Astrocyte (in vitro differentiated cells and primary cell): ENCODE measurements at regions not wholly inside any gene's neighbourhood (a gene's known extent, or its start where the extent isn't known, plus 50 kb on each side); places are given as distances from the start of the nearest gene placed in this dataset.

Source experiments
- DNase-seq: peaks from one replicate; pipeline ENCODE4 v3.0.0-alpha.2; 2010; ENCODE audit warnings: low read depth
- FAIRE-seq: peaks from 2 replicates; lab custom pipeline; 2011; peaks lifted over from hg19 to GRCh38; lab: Jason Lieb, UNC
- H2AFZ ChIP-seq: 2 replicates; pipeline ENCODE4 v1.6.0; 2012; ENCODE audit warnings: low read depth, low read length, inconsistent platforms
- H3K27ac ChIP-seq: 2 replicates; pipeline ENCODE4 v1.5.1; 2011; ENCODE audit warnings: low read depth, low read length, inconsistent platforms
- H3K27me3 ChIP-seq: 2 replicates; pipeline ENCODE4 v1.6.0; 2011; ENCODE audit warnings: low read length, inconsistent platforms; ENCODE audit not compliant: insufficient read depth
- H3K36me3 ChIP-seq: 2 replicates; pipeline ENCODE4 v1.5.1; 2011; ENCODE audit warnings: low read length, inconsistent platforms; ENCODE audit not compliant: insufficient read depth
- H3K4me1 ChIP-seq: 2 replicates; pipeline ENCODE4 v1.5.1; 2011; ENCODE audit warnings: low read length, inconsistent platforms; ENCODE audit not compliant: insufficient read depth
- H3K4me2 ChIP-seq: 2 replicates; pipeline ENCODE4 v1.6.0; 2012; ENCODE audit warnings: low read length, inconsistent platforms
- H3K4me3 ChIP-seq: 2 replicates; pipeline ENCODE4 v1.5.1; 2011; ENCODE audit warnings: low read depth, mild to moderate bottlenecking, low read length, inconsistent platforms; ENCODE audit not compliant: insufficient read depth
- H3K79me2 ChIP-seq: 2 replicates; pipeline ENCODE4 v1.6.0; 2012; ENCODE audit warnings: mild to moderate bottlenecking, low read length, inconsistent platforms; ENCODE audit not compliant: insufficient read depth
- H3K9ac ChIP-seq: 2 replicates; pipeline ENCODE4 v1.6.0; 2012; ENCODE audit warnings: mild to moderate bottlenecking, low read length, inconsistent platforms
- H3K9me3 ChIP-seq: 2 replicates; pipeline ENCODE4 v1.5.1; 2012; ENCODE audit warnings: low read depth, mild to moderate bottlenecking, low read length, inconsistent platforms; ENCODE audit not compliant: insufficient read depth
- H4K20me1 ChIP-seq: 2 replicates; pipeline ENCODE4 v1.6.0; 2012; ENCODE audit warnings: low read length, inconsistent platforms; ENCODE audit not compliant: insufficient read depth
- H3K27ac Mint-ChIP-seq: one replicate; pipeline ENCODE4 v1.8.0; 2021; ENCODE audit warnings: mild to moderate bottlenecking, mixed read lengths; ENCODE audit not compliant: unreplicated experiment
- H3K27me3 Mint-ChIP-seq: one replicate; pipeline ENCODE4 v1.8.0; 2021; ENCODE audit warnings: low read depth, mixed read lengths; ENCODE audit not compliant: unreplicated experiment
- H3K36me3 Mint-ChIP-seq: one replicate; pipeline ENCODE4 v1.8.0; 2021; ENCODE audit warnings: low read depth, mixed read lengths; ENCODE audit not compliant: unreplicated experiment
- H3K4me1 Mint-ChIP-seq: one replicate; pipeline ENCODE4 v1.8.0; 2021; ENCODE audit warnings: low read depth, mixed read lengths; ENCODE audit not compliant: unreplicated experiment
- H3K4me3 Mint-ChIP-seq: one replicate; pipeline ENCODE4 v1.8.0; 2021; ENCODE audit warnings: mild to moderate bottlenecking, moderate library complexity, mixed read lengths; ENCODE audit not compliant: unreplicated experiment
- H3K9me3 Mint-ChIP-seq: one replicate; pipeline ENCODE4 v1.8.0; 2021; ENCODE audit warnings: mild to moderate bottlenecking, mixed read lengths; ENCODE audit not compliant: unreplicated experiment
- CTCF ChIP-seq: IDR thresholded peaks from 2 replicates; pipeline ENCODE4 v1.5.1; 2011; ENCODE audit warnings: low read depth, mild to moderate bottlenecking, inconsistent platforms, low read length, moderate library complexity; ENCODE audit not compliant: insufficient read depth
- EZH2 ChIP-seq: IDR thresholded peaks from 2 replicates; pipeline ENCODE4 v1.6.1; 2012; ENCODE audit warnings: mild to moderate bottlenecking, low read length, inconsistent platforms; ENCODE audit not compliant: insufficient read depth

- no peaks in the 10 kb centered on the region for H3K4me1 Mint-ChIP-seq
- H3K36me3 Mint-ChIP-seq, result no peaks in the 10 kb centered on the region
- H3K4me3 ChIP-seq, result no peak overlapping the region
- FAIRE-seq, result no peak
- no peaks in the 10 kb centered on the region for H4K20me1 ChIP-seq
- no peak overlapping the region for H3K27ac ChIP-seq
- DNase-seq, result no peak
- H3K79me2 ChIP-seq, result no peaks in the 10 kb centered on the region
- no peak overlapping the region for H3K27ac Mint-ChIP-seq
- H3K4me3 Mint-ChIP-seq, result no peak overlapping the region
- no peaks in the 10 kb centered on the region for H3K9me3 Mint-ChIP-seq
- no peak overlapping the region for H2AFZ ChIP-seq
- no peaks in the 10 kb centered on the region for H3K27me3 Mint-ChIP-seq
- no peak overlapping the region for H3K4me2 ChIP-seq
- no peaks in the 10 kb centered on the region for H3K9me3 ChIP-seq
- H3K4me1 ChIP-seq, result no peaks in the 10 kb centered on the region
- no peak overlapping the region for H3K9ac ChIP-seq
- H3K27me3 ChIP-seq, result no peaks in the 10 kb centered on the region
- TF ChIP-seq CTCF (no peak), EZH2 (no peak)
- no peaks in the 10 kb centered on the region for H3K36me3 ChIP-seq
Measured at GRCh38 chr9:25613709-25614108, 64.5 kb downstream of the TUSC1 start.

- no peaks in the 10 kb centered on the region for H3K9me3 ChIP-seq
- H3K27ac Mint-ChIP-seq, result no peak overlapping the region
- no peak for DNase-seq
- H3K4me3 Mint-ChIP-seq, result no peak overlapping the region
- no peak for FAIRE-seq
- no peak for TF ChIP-seq EZH2
- no peak for TF ChIP-seq CTCF
- no peaks in the 10 kb centered on the region for H3K36me3 Mint-ChIP-seq
- no peaks in the 10 kb centered on the region for H3K79me2 ChIP-seq
- no peaks in the 10 kb centered on the region for H3K36me3 ChIP-seq
- H3K27me3 Mint-ChIP-seq, result no peaks in the 10 kb centered on the region
- no peaks in the 10 kb centered on the region for H3K4me1 ChIP-seq
- no peaks in the 10 kb centered on the region for H4K20me1 ChIP-seq
- H3K4me3 ChIP-seq, result no peak overlapping the region
- H3K27ac ChIP-seq, result no peak overlapping the region
- H3K4me1 Mint-ChIP-seq, result no peaks in the 10 kb centered on the region
- H2AFZ ChIP-seq, result no peak overlapping the region
- H3K9me3 Mint-ChIP-seq, result no peaks in the 10 kb centered on the region
- H3K4me2 ChIP-seq, result no peak overlapping the region
- no peaks in the 10 kb centered on the region for H3K27me3 ChIP-seq
- no peak overlapping the region for H3K9ac ChIP-seq
Measured at GRCh38 chr9:25603106-25603505, 75.1 kb downstream of the TUSC1 start.

GRCh38 chr9:25602400-25603044 lies 75.7 kb downstream of the TUSC1 start:
- no peaks in the 10 kb centered on the region for H3K36me3 Mint-ChIP-seq
- no peaks in the 10 kb centered on the region for H3K36me3 ChIP-seq
- no peak overlapping the region for H3K4me2 ChIP-seq
- no peaks in the 10 kb centered on the region for H3K4me1 Mint-ChIP-seq
- H3K79me2 ChIP-seq, result no peaks in the 10 kb centered on the region
- H3K4me3 ChIP-seq, result no peak overlapping the region
- FAIRE-seq (no peak), DNase-seq (no peak)
- no peak overlapping the region for H3K27ac ChIP-seq
- H3K4me3 Mint-ChIP-seq, result no peak overlapping the region
- no peak overlapping the region for H2AFZ ChIP-seq
- no peaks in the 10 kb centered on the region for H3K4me1 ChIP-seq
- no peaks in the 10 kb centered on the region for H3K27me3 ChIP-seq
- no peak overlapping the region for H3K27ac Mint-ChIP-seq
- no peak overlapping the region for H3K9ac ChIP-seq
- H3K9me3 ChIP-seq, result no peaks in the 10 kb centered on the region
- TF ChIP-seq CTCF, result no peak
- TF ChIP-seq EZH2, result no peak
- no peaks in the 10 kb centered on the region for H3K9me3 Mint-ChIP-seq
- H4K20me1 ChIP-seq, result no peaks in the 10 kb centered on the region
- no peaks in the 10 kb centered on the region for H3K27me3 Mint-ChIP-seq
